GM10248 (cell line): ENCODE measurements at regions not wholly inside any gene's neighbourhood (a gene's known extent, or its start where the extent isn't known, plus 50 kb on each side); places are given as distances from the start of the nearest gene placed in this dataset.

ENCODE experiments used
- CTCF ChIA-PET: fragments of 300-600 bp; sonication (Branson Sonifier 250); formaldehyde crosslinking; extraction: SDS; loops from one replicate; lab custom pipeline; 2021; ENCODE audit warnings: antibody characterized with exemption; lab: Yijun Ruan, JAX
- POLR2A ChIA-PET: fragments of 350-650 bp; sonication (Branson Sonifier 250); formaldehyde crosslinking; extraction: SDS; loops from one replicate; lab custom pipeline; 2020; ENCODE audit warnings: antibody characterized with exemption; lab: Yijun Ruan, JAX
- DNase-seq: peaks from one replicate; pipeline ENCODE4 v3.0.0; 2012; ENCODE audit errors: extremely low spot score
- TF ChIP-seq, protein P1 (sequence below): IDR thresholded peaks from 2 replicates; pipeline ENCODE4 v1.5.1; 2012; ENCODE audit warnings: mild to moderate bottlenecking, low read depth; ENCODE audit errors: extremely low read depth, missing control alignments, control extremely low read depth

DNA sequence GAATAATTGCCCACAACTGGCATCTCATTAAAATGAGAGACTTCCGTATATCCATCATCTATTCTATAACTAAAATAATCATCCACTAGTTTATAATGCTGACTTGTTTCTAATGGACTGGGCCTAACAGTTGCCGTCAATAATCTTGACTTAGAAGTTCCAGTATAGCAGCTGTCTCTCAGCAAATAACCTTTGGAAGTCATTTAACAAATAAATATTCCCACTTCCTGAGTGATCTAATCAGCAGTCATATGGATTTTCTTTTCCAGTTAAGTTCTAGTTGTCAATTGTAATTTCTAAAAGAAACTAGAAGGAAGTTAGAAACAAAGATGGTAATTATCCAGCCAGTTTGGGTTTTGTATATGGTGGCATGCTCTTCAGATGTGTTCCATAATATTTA lies 177.8 kb downstream of the GXYLT1 start:
- TF ChIP-seq, protein P1, sequence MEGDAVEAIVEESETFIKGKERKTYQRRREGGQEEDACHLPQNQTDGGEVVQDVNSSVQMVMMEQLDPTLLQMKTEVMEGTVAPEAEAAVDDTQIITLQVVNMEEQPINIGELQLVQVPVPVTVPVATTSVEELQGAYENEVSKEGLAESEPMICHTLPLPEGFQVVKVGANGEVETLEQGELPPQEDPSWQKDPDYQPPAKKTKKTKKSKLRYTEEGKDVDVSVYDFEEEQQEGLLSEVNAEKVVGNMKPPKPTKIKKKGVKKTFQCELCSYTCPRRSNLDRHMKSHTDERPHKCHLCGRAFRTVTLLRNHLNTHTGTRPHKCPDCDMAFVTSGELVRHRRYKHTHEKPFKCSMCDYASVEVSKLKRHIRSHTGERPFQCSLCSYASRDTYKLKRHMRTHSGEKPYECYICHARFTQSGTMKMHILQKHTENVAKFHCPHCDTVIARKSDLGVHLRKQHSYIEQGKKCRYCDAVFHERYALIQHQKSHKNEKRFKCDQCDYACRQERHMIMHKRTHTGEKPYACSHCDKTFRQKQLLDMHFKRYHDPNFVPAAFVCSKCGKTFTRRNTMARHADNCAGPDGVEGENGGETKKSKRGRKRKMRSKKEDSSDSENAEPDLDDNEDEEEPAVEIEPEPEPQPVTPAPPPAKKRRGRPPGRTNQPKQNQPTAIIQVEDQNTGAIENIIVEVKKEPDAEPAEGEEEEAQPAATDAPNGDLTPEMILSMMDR, result no peak
- DNase-seq, result no peak
- ChIA-PET POLR2A (no interaction called here), CTCF (no interaction called here)

DNA sequence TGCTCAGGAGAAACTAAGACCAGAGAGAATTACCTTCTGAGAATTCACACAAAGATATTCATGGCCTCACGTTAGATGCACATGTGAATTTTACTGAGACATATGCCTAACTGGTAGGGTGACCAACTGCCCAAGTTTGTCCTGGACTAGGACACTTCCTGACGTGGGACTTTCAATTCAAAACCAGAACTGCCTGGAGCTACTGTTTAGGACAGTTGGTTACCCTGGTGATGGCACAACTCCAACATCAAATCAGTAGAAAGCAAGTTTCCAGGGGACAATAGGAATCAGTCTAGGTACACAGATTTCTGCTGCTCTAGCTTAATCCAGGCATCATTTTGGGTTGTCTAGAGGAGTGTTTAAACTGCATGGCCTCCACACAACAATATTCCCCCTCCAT lies 178.7 kb downstream of the GXYLT1 start:
- CTCF ChIA-PET, result interaction anchor here (1.6 kb wide), 1 partner anchor 58 kb away, joined by 4 read pairs; no protein-coding TSS in a partner anchor
- TF ChIP-seq, protein P1, result no peak
- POLR2A ChIA-PET, result no interaction called here
- DNase-seq, result no peak

DNA sequence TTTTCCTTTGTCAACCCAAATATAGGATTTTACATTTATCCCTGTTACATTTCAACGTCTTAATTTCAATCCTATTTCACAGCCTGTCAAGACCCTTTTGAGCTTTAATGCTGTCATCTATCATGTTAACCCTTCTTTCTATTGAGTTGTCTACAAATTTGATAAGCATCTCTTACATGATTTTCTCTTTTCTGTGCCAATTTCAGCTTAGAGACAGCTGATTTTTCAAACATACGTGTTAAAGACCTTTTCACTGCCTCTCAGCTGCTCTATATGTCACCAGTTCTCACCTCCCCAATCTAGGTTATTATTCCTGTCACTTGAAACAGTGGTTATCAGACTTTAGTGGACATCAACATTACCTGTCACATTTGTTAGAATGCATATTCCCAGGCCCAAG lies 181.3 kb downstream of the GXYLT1 start:
- POLR2A ChIA-PET, result no interaction called here
- TF ChIP-seq, protein P1, result no peak
- CTCF ChIA-PET, result interaction anchor here (1.1 to 1.2 kb wide), 2 partner anchors 52 to 93 kb away, joined by 3 to 4 read pairs; no protein-coding TSS in a partner anchor
- DNase-seq, result no peak

DNA sequence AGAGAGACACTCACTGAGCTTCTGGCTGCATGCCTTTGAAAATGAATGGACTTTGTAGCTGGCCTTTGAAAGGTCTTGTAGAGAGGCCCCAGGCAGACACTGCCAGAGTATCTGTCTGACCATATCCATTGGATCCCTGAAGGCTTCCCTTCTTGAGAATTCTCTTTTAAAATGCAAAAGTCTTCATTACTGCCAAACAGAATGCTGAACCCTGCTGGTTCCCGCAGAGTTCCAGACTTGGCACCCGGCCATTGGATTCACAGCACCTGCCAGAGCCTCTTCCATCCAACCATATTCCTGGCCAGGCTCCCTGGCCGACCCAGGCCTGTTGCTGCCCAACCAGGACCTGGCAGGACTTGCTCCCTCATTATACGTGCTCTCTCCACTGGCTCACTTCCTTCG lies 182.5 kb downstream of the GXYLT1 start:
- POLR2A ChIA-PET, result no interaction called here
- TF ChIP-seq, protein P1, result no peak
- CTCF ChIA-PET, result no interaction called here
- no peak for DNase-seq

DNA sequence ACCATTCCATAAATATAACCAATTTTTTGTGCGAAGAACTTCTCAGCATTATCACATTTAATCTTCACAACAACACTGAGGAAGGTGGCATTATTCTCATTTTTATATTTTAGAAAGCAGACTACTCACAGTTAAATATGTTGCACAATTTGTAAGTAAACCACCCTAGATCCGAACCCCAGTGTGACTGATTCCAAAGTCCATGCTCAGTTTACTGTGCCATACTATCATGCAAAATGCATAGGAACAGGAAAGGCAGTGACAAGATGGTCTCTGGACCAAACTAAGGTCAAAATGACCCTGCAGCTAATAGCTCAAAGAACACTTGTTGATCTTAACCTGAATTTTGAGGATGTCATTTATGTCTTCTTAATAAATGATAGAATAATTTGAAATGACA lies 185.4 kb downstream of the GXYLT1 start:
- CTCF ChIA-PET, result no interaction called here
- POLR2A ChIA-PET, result no interaction called here
- no peak for DNase-seq
- TF ChIP-seq, protein P1, result no peak

DNA sequence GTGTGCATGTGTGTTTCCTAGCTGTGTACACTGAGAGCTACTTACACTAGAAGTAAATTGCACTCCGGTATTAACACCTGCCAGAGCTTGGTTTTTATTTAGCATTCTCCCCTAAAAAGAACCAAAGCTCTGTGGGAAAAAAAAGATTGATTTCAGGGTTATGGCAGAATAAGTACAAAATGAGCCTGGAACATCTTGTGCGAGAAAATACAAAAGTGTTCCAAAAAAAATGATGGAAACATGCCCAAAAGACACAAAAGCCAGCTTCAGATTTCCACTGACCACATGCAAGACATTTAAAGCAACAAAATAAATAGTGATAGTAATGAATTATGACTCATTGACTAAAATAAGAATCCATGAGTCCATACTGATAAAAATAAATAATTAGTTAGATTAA lies 188.3 kb downstream of the GXYLT1 start:
- DNase-seq, result no peak
- POLR2A ChIA-PET, result no interaction called here
- TF ChIP-seq, protein P1, result no peak
- CTCF ChIA-PET, result no interaction called here

DNA sequence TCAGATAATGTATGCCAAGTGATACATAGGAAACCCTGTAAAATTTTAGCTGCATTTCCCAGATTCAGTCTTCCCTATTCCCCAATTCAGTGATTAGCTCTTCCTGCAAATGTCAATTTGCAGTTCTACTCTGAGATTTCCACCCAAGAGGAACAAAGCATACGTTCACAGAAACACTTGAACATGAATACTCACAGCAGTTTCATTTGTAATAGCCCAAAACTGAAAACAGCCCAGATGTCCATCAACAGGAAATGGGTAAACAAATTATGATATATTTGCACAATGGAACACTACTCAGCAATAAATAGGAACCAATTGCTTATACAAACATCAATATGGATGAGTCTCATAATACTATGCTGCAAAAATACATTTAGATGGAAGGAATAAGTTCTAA lies 194.2 kb downstream of the GXYLT1 start:
- ChIA-PET CTCF (interaction anchor here (1.3 kb wide), 1 partner anchor 73 kb away, joined by 3 read pairs; no protein-coding TSS in a partner anchor), POLR2A (no interaction called here)
- no peak for DNase-seq
- TF ChIP-seq, protein P1, result no peak
